Right lung (tissue), 2 donors: ENCODE measurements at regions not wholly inside any gene's neighbourhood (a gene's known extent, or its start where the extent isn't known, plus 50 kb on each side); places are given as distances from the start of the nearest gene placed in this dataset.
"Not testable (repeated sequence)": the region's sequence is repeated elsewhere in the genome, so short reads cannot be mapped to it uniquely, and the experiment has no call there.

Experiments used
- DNase-seq, 2 donors: peaks; one replicate each; pipeline ENCODE4 v3.0.0-alpha.2; 2013

DNA sequence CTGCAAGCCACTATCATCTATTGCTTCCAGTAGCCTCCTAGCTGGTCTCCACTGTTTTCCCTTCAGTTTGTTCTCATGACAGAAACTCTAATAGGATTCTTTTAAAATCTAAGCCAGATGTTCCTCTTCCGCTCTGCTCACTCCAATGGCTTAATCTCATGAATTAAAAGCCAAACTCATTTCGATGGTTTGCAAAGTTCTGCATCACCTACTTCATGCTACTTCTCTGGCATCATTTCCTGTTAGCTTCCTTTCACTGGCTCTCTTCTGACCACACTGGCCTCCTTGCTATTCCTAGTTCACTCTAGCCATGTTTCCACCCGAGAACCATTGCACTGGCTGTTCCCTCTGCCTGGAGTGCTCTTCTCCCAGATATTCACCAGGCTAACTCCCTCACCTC lies 102.0 kb upstream of the LSM6 start:
- no peak for DNase-seq

GRCh38 chr4:146072376-146072775 lies 103.1 kb upstream of the LSM6 start:
- no peak for DNase-seq

DNA sequence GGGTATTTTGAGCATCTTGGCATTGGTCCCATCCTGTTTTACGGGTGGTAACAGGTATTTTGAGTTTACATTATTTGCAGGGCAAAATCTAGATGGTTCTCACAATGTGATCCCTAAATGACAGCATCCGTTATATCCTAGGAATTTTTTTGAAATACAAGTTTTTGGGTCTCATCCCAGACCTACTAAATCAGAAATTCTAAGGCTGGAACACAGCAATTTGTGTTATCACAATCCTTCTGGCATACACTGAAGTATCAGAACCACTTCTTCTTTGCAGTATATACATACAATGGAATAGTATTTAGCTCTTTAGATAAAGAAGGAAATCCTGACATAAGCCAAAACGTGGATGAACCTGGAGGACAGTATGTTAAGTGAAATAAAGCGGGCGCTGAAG lies 104.1 kb upstream of the LSM6 start:
- DNase-seq = no peak

DNA sequence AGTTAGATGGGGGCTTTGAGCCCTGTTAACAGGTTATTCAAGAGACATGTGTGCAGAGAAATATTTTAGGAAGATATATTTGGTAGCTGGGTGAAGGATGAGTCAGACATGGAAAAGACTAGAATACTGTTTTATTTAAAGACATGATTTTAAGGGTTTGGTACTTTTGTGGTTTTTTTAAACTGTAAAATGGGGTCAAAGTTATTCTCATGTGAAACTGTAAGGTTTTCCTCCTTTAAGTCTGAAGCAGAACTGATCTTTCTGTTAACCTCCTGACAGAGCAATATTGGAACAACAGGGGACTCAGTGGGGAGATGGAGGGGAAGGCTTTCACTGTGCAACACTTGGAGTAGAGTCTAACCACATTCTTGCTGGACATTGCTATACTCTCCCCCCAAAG lies 112.4 kb upstream of the LSM6 start:
- DNase-seq = no peak

- no peak for DNase-seq
These were observed 113.2 kb upstream of the LSM6 start for GRCh38 chr4:146062340-146062739.

DNA sequence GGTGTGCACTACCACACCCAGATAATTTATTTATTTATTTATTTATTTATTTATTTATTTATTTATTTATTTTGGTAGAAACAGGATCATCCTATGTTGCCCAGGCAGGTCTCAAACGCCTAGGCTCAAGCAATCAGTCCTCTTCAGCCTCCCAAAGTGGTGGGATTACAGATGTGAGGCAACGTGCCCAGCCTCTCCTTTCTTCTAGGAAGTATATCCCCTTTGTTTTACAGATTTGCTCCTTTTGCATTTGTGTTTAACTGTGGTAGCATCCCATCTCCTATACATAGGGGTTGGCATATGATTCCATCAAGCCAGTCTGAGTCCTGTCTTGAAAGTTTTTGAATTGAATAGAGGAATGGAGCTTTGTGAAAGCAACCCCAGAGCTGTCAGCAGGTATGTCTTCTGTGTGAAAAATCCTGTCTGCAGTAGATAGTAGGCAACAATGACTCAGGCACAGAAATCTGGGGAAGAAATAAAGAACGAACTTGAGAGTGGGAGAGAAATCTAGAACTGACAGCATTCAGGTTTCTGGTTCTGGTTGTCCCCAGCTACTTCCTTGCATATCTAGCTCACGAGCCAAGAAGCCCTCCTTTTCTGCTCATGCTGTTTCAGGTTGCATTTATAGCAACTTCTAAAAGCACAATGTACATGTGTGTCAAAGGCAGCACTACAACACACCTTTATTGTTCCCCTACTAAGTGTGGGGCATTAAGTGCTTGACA lies 113.7 kb upstream of the LSM6 start:
- DNase-seq = no peak

- no peak for DNase-seq
These were observed 115.7 kb upstream of the LSM6 start for GRCh38 chr4:146059865-146060264.

DNA sequence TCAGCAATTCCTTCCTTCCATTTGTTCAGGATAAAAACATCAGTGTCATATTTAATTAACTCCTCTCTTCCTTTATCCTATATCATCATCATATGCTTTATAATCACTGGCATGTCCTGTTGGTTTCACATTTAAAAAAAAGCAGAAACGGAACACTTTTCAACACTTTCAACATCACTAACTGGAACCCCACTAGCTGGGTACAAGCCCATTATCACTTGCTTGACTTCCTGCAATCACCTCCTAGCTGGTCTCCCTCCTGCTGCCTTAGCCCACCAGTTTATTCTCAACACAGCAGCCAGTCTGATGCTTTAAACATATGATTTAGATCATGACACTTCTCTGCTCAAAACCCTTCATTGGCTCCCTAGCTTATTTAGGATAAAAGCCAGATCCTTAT lies 116.4 kb upstream of the LSM6 start:
- no peak for DNase-seq

DNA sequence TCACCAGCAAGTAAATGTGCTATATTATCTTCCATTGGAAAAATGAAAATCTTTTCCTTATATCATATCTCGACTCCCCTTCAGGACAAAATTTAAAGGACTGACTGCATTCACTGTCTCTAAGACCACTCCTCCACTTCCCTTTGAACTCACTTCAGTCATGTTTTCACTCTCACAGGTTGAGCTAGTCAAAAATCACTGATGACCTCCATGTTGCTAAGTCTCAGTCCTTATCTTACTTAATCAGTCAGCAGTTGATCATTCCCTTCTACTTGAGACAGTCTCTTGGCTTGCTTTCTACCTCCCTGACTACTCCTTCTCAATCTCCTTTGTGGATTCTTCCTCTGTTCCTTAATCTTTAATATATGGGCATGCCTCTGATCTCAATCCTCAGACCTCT lies 117.0 kb upstream of the LSM6 start:
- DNase-seq = no peak

DNA sequence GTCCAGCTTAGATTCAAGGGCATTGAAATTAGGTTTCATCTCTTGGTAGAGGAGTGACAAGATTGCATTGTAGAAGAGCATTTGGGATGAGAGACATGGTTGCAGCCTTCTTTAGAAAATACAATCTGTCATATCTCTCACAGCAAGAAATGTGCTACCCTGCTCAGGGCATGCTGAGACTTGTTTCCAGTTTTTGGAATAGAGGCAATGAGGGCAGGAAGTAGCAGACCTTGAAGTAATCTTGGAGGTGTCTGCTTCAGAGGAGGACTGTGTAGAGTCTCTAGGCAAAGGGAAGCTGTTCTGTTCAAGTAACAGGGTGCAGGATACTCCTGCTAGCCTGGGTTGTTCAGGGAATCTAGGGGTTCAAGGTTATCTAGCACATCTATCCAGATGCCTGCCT lies 116.1 kb upstream of the ZNF827 start:
- DNase-seq = no peak

GRCh38 chr4:146053891-146054290 lies 115.3 kb upstream of the ZNF827 start:
- no peak for DNase-seq

DNA sequence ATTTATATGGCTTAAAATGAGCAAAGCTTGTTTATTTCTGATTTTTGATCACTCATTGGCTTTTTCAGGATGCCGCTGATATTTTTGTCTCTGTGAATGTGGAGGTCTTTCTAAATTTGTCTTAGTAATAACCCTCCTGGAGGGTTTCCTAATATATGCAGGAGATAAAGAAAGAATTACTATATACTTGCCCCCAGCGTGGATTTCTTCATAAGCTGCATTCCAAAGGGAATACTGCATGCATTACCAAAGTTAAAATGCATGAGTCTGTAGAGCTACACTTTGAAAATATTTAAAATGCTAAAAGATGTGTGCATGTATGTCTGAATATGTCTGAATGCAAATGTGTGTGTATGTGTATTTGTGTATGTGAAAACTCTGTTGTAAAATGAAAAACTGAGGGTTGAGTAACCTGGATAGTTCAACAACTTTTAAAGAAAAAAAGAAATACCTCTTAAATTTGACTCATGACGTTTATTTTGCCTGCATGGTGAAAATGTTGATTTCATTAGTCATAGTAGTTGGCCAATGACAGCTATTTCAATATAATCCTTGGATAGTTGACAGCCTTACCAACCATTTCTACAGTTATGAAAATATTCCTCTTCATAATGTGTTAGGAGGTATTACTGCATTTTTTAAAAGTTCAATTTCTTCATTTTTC lies 113.2 kb upstream of the ZNF827 start:
- no peak for DNase-seq

DNA sequence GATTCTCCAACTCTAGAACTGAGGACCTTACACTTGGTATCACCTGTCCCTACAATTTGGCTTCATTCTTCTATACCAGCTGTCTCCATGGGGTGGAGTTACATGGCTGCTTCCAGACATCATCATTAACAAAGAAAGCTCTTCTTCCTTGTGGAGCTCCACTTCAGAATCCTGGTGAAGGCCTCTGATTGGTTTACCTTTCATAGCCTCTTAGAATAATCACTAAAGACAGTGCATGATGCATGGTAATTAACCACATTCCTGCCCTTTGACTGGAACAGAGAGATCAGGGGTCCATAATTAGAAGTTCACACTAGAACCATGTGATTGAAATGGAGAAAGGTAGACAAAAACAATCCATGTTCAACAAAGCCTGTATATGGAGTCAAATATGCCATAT lies 112.6 kb upstream of the ZNF827 start:
- no peak for DNase-seq

- no peak for DNase-seq
These were observed 111.2 kb upstream of the ZNF827 start for GRCh38 chr4:146049802-146050201.

- not testable (repeated sequence) for DNase-seq
These were observed 109.1 kb upstream of the ZNF827 start for GRCh38 chr4:146047768-146048167.

- no peak for DNase-seq
These were observed 102.7 kb upstream of the ZNF827 start for GRCh38 chr4:146041139-146042004.

- no peak for DNase-seq
These were observed 102.0 kb upstream of the ZNF827 start for GRCh38 chr4:146040623-146041022.

DNA sequence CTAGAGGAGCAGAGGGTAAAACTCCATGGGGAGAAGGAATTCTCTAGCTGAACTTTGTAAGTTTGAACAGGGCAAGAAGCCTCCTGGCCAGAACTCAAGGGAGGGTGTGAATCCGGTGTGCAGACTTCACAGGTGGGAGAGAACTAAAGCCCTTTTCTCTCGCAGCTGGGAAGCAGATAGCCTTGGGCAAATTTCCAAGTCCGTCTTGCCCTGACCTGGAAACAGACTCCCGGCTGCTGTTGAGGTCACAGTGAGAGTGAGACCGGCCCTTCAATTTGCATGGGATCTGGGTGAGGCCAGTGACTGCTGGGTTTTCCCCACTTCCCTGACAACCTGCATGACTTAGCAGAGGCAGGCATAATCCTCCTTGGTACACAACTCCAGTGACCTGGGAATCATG lies 94.5 kb upstream of the ZNF827 start:
- no peak for DNase-seq

DNA sequence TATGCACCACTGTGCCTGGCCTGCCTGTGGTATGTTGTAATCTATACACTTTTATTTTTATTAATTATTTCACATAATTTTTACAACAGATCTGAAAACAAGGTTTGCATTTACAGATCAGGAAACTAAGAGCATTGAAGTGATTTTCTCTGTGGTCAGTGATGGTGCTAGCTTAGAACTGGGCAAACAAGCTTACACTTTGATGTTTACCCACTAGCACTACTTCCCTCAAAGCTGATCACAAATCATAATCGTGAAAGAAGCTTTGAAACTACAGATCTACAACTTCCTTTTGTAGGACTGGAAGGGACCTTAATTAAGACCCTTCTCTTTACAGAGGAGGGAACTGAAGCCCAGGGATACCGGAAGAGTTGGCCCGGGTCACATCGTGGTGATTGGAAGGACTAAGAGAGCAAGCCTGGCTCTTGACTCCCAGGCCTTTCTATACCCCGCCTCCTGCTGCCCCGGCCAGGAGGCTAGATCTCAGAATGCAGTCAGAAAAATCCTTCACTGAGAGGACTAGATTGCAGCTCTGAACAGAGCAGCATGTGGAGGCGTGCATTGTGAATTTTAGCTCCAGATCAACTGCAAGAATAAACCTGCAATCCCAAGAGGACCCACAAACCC lies 93.7 kb upstream of the ZNF827 start:
- no peak for DNase-seq

- no peak for DNase-seq
These were observed 91.5 kb upstream of the ZNF827 start for GRCh38 chr4:146029939-146030710.

- no peak for DNase-seq
These were observed 90.5 kb upstream of the ZNF827 start for GRCh38 chr4:146029147-146029546.

DNA sequence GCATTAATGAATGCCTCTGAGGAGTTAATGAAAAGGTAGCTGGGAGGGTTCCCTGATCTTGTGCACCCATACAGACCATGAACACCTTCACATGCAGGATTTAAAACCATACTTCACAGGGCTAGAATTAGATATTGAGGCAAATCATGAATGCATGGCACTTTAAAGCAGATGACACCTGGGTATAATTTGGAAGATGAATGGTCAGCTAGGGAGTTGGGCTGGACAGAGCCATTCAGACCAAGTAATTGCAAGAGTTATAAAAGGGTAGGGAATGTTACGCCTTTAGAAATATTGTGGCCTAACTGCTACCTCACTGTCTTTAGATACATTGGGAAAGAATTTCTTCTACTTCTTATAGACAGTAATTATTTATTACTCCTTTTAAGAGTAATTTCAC lies 89.1 kb upstream of the ZNF827 start:
- no peak for DNase-seq
